Pons (tissue), 1 donor: ENCODE measurements at regions not wholly inside any gene's neighbourhood (a gene's known extent, or its start where the extent isn't known, plus 50 kb on each side); places are given as distances from the start of the nearest gene placed in this dataset.
"Not testable (repeated sequence)": the region's sequence is repeated elsewhere in the genome, so short reads cannot be mapped to it uniquely, and the experiment has no call there.

Experiments
- DNase-seq: peaks from one replicate; pipeline ENCODE4 v3.0.0-alpha.2; 2016; ENCODE audit warnings: low spot score

DNA sequence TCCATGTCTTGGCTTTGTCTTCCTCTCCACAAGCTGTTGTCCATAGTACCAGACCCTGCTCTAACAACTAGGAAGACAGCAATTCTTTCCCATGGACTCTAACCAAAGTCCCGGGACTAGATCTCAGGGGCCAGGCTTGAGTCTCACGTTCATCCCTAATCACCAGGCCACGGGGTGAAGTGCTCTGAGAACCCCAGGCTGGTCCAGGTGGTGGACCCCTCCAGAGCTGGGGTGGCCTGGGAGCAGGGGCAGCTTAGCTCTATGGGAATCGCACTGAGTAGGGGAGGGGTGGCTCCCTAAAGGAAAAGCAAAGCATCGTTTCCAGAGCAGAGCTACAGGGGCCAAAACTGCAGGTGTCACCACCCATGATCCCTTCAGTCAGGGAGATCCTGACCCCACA is 150.9 kb downstream of the TPRA1 start:
- DNase-seq: no peak

- DNase-seq: no peak
These were observed 151.1 kb upstream of the PRR20G start for GRCh38 chr3:127438951-127439350.

DNA sequence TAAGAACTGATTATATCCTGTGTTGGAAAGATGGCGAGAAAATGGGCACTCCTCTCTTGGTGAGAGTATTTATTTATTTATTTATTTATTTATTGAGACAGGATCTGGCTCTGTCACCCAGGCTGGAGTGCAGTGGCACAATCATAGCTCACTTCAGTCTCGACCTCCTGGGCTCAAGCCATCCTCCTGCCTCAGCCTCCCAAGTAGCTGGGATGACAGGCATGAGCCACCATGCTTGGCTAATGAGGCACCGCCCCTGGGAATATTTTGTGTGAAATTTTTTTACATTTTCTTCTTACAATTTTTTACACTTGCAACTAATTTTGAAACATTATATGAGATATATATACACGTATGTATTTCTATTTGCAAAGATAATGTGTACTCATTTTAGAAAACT is 150.5 kb upstream of the PRR20G start:
- no peak for DNase-seq

DNA sequence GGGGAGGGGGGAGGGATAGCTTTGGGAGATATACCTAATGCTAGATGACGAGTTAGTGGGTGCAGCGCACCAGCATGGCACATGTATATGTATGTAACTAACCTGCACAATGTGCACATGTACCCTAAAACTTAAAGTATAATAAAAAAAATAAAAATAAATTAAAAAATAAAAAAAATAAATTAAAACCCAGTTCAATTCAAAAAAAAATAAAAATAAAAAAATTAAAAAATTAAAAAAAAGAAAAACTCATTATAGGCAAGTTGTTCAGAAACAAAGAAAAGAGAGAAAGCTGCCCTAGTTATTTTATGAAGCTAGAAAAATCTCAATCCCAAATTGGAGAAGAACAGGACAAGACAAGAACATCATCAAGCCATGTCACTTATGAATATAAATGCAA is 147.5 kb upstream of the PRR20G start:
- DNase-seq: not testable (repeated sequence)

- no peak for DNase-seq
These were observed 143.2 kb upstream of the PRR20G start for GRCh38 chr3:127431066-127431465.

DNA sequence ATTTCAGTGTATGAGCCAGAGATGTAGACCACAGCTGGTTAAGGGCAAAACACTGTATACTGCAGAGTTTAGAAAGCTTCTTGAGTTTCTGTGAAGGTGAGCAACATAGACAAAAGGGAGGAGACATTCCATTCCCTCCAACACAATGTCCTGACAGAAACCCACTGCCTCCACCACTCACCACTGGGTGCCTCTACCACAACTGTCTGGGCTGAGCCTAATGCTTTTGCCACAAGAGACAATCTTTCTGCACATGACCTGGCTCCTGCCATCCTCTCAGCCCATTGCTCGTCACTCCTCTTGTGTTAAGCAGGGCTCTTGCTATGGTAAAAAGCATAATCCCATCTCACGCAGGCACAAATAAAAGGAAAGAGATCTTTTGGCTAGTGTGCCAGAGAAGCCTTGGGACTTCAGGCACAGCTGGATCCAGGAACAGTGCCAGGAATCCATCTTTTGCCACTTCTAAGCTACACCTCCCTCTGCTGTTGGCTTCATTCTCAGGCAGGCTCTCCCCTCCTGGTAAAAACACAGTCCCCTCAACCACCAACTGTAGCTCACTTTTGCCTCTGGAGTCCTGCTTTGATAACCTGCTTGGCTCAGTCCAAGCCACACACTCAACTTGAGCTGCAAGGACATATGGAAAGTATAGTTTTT is 140.6 kb upstream of the PRR20G start:
- no peak for DNase-seq

GRCh38 chr3:127427666-127428065 is 139.8 kb upstream of the PRR20G start:
- DNase-seq: no peak

- DNase-seq: no peak
These were observed 139.3 kb upstream of the PRR20G start for GRCh38 chr3:127427156-127427555.

- DNase-seq: peak; percentile 25
These were observed 138.8 kb upstream of the PRR20G start for GRCh38 chr3:127426444-127427153.

DNA sequence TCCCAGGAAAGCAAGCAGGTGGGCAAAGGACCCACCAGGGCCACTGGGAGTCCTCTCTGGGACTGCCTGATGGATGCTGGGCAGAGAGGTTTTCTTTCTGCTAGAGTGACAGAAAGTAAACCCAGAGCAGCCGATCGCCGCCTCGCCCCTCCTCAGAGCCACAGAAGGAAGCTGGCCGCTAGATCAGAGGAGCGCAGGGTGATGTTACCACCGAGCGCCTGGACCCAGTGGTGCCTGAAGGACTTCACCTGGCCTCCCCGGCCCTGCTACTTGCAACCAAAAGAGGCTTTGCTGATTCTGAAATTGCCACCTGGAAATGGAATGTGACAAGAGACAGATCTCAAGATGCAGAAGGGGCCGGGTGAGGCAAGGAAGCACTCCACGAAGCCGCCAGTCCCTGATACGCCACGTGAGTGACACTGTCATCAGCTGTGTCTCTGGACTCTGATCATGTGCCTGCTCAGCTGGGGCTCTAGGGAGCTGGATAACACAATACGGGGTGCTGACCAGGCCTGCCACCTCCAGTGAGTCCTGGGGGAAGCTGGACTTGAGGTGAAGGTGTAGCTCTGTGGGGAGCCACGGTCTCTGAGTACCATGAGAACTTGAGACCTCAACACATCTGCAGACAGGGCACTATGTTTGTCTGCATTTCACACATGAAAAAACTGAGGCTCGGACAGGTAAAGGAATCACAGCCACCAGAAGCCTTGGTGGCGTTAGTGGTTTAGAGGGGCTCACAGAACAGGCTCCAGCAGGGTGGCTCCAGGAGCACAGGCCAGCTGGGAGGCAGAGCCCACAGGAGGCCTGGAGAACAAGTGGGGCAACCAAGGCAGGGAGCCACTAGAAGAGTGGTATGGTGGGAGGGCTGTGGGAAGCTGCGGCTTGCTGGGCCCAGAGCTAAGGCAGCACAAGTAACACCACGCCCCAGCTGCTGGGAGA is 137.9 kb upstream of the PRR20G start:
- no peak for DNase-seq

GRCh38 chr3:127424766-127425504 is 137.1 kb upstream of the PRR20G start:
- no peak for DNase-seq

- no peak for DNase-seq
These were observed 136.3 kb upstream of the PRR20G start for GRCh38 chr3:127423856-127424765.

DNA sequence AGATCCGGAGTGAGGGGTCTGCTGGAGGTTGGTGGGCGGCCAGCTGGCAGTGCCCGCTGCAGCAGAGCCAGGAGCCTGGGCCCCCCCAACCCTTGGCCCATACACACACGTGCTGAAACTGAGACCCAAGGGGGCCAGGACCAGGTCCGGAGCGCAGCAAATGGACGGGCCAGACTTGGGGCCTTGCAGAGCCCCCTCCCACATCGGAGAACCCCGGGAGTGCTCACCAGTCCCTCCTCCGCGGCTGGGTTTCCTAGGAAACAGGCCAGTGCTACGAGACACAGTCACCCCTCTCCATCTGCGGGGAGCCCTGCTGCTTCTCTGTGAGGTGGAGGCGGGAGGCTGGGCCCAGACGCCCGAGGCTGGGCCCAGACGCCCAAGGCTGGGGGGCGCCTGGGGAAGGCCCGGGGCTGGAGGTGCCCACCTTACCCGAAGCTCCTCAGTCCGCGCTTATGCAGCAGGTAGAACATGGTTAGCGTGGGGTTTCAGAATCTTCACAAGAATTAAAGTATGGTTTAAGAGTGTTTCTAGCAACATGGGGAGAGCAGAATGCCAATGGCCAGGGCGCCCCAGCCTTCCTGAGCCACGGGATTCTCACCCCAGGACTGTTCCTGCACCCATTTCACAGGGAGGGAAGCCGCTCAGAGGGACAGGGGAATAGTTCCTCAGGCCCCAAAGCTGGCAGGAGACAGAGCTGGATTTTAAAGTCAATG is 135.0 kb upstream of the PRR20G start:
- DNase-seq: no peak

GRCh38 chr3:127421943-127422662 is 134.3 kb upstream of the PRR20G start:
- DNase-seq: no peak

DNA sequence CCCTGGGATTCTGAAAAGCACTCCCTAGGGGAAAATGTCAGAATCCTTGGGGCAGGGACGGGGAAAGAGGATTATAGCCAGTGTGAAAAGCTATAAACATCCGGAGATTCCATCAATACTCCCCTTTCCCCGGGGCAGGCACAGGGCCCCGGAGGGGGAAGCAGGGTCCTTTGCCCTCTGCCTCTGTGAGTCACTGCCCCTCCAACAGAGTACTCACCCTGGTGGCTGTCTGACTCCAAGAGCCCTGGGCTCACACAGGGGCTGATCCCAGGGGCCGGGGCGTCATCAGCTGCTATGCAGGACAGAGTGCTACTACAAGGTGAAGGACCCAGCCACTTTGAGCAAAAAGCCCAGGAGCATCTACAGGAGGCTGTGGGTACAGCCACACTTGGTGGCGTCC is 133.0 kb upstream of the PRR20G start:
- DNase-seq: no peak

GRCh38 chr3:127419641-127420553 is 132.1 kb upstream of the PRR20G start:
- no peak for DNase-seq

GRCh38 chr3:127419182-127419581 is 131.3 kb upstream of the PRR20G start:
- no peak for DNase-seq

DNA sequence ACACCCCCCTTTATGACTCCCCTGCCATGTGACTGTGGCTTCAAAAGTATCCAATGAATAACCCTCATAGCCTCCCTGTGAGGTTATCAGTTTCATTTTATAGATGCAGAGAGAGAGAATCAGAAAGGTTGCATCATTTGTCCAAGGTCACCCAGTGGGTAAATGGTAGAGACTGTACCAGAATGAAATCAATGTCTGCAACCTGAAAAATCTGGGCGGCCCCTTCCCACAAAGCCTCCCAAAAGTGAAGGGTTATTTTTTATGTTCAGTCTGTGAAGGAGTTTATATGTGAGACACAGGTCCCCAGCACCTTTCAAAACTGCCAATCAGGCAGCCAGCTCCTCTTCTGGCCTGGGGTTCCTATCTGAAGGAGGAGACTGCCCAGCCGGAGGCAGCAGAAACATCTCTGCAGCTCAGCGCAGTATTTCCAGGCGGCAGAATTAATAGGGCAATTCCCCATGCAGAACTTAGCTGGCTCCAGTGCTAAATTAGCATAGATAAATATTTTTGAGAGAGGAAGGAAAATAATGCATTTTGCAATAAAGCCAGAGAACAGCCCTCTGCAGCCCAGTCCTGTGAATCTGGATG is 130.8 kb upstream of the PRR20G start:
- no peak for DNase-seq
